Kidney tubule cell (primary cell): ENCODE measurements at regions not wholly inside any gene's neighbourhood (a gene's known extent, or its start where the extent isn't known, plus 50 kb on each side); places are given as distances from the start of the nearest gene placed in this dataset.

Experiments
- DNase-seq: peaks from one replicate; pipeline ENCODE4 v3.0.0-alpha.2; 2018; ENCODE audit warnings: low spot score

DNA sequence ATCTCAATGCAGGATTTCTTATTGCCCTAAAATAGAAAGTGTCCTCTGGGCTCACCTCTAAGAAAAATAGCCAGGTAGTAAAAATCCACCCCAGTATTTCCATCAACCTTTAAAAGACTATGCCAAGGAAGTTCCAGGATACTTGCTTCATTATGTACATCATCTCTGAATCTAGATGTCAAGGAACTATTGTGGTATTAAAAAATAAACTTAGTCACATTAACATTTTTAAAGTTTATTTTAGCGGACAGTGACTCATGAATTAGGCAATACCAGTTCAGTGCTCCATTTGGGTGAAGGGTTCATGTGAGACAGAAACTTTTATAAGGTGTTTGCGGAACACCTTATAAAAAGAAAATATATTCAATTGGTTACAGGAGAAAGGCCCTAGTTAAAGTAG, 209.2 kb downstream of the ADAM29 start:
- DNase-seq: peak; percentile 2

DNA sequence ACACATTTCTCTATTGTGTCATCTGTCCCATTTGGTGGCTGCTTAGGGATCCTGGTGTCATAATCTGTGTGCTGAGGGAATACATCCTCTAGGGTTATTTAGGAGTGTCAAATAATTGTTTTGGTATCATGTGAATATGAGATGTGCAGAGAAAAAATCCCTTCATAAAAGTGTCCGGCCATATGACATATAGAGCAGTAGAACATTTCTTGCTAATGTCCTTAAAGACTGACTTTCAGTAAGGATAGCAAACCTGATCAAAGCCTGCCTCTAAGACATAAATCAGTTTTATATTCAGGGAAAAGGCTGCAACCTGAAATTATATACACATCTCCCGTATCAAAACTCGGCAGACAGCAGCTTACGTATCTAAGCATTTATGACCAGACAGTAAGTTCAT, 211.6 kb downstream of the ADAM29 start:
- no peak for DNase-seq

DNA sequence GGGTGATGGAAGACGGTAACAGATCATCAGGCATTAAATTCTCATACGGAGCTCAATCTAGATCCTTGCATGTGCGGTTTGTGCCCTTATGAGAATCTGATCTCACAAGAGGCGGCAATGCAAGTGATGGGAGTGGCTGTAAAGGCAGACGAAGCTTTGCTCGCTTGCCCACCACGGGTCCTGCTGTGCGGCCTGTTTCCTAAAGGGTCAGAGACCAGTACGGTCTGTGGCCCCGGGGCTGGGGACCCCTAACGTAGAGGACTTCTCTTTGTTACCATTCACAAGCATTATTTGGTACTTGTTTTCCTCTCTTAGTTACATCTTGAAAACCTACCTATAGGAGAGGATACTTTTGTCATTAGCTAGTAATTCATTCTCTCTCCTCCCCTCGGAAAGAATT, 221.0 kb downstream of the ADAM29 start:
- DNase-seq: no peak

DNA sequence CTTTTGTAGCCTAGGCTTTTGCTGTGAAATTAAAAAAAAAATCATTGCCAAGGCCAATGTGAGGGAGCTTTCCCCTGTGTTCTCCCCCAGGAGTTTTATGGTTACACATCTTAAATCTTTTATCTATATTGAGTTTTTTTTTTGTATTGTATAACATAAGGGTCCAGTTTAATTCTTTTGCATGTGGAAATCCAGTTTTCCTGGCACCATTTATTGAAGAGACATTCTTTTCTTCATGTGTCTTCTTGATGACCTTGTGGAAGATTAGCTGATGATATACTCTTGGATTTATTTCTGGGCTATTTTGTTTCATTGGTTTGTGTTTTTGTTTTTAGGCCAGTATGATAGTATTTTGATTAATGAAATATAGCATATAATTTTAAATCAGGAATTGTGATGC, 225.0 kb downstream of the ADAM29 start:
- DNase-seq: no peak

DNA sequence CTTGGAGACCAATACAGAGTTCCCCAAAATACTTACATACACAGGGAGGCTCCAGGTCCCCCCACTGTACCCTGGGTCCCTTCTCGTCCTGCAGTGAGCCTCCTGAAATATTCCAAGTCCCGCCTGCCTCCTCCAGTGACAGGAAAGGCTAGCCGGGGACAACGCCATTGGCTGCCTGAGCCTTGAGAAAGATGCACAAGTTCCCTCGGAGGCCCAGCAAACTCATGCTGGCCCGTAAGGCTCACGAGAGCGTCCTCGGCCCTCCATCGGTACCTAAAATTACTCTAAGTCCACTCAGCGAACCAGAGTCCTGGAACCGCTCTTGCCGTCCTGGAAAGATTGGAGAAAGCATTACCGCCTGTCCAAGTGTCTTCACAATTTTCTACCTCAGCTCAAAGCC, 228.6 kb downstream of the ADAM29 start:
- no peak for DNase-seq

DNA sequence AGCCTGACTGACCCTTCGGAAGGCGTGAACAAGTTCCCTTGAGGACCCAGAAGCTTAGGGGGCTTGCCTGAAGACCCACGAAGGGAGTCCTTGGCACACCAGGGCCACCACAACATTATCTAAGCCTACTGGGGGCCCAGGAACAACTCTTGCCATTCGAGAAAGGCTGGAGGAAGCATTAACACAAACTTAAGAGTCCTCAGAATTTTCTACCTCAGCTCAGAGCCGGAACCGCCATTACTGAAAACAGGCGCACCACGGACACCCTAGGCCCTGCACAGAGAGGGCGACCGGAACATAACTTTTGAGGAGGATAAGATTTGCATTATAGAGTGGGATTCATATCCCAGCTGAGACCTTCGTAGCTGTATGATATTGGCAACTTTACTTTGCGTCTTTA, 229.1 kb downstream of the ADAM29 start:
- no peak for DNase-seq

DNA sequence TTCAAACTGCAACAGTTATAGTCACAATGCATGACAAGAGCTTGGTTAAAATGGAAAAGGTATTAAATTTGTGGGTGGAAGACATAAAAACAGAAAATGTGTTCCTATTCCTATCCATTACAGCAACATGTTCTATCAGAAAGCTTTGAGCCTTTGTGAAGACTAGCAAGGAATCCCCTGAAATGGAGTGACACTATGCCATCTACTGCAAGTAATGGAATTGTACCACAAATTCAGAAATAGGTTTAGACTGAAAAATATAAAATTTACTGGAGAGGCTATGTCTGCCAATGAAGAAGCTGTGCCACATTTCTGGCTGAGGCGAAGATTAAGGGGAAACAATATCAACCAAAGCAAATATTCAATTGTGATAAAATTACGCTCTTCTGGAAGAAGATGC, 247.9 kb downstream of the ADAM29 start:
- DNase-seq: no peak

DNA sequence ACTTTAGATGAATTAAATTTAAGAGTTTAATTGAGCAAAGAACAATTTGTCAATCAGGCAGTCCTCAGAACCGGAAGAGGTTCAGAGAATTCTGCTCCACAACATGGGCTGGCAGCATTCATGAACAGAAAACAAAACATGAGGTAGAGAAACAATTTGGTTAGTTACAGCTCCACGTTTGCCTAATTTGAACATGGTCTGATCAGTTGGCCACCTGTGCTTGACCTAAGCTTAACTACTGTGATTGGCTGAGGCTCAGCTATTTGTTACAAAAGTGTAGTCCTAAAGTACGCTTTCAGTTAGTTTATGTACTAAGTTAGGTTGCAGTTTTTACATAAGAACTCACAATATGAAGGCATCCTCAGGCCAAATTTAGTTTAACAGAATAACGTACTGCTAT, 258.6 kb downstream of the ADAM29 start:
- no peak for DNase-seq

DNA sequence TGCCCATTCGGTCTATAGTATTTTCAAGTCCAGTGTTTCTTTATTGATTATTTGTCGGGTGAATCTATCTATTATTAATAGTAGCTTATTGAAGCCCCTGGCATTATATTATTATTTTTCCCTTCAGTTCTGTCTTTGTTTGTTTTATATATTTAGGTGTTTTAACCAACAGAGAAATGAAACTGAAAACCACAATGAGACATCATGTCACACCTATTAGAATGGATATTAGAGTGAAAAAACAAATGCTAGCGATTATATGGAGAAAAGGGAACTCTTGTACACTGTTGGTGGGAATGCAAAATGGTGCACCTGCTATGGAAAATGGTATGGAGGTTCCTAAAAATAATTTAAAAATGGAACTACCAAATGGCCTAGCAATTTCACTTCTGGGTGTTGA, 272.5 kb downstream of the ADAM29 start:
- DNase-seq: no peak

DNA sequence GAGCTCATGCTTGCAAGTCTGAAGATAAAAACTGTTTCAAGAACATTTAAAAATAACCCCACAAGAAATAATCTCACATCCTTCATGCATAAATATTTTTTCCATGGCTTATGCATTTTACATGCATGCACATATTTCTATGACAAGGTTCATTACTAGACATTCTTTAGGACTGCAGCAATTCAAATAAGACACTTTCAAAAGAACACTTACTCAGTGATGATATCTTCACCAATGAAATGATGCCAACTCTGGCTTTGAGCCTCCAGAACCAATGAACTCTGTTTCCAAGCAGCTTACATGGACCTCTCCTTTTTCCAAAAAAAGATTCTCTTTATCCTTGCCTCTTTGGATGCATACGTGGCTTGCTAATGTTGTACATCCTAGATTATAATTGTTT, 279.9 kb downstream of the ADAM29 start:
- DNase-seq: no peak

DNA sequence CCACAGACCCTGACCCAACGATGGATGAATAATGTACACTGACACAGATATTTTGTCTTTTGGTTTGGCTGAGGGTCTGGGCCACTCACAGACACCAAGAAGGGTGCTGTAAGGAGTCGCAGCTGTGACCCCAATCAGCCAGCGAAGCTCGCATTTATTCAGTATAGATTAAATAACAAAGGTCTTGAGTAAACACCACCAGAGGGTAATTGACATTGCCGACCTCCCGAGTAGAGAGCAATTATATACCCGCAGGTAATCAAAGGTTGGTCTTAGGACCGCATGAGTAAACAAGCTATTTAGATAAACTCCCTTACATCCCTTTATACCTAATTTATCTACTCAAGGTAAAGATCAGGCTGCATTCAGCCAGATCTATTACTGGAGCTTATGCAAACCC, 297.1 kb downstream of the ADAM29 start:
- no peak for DNase-seq

DNA sequence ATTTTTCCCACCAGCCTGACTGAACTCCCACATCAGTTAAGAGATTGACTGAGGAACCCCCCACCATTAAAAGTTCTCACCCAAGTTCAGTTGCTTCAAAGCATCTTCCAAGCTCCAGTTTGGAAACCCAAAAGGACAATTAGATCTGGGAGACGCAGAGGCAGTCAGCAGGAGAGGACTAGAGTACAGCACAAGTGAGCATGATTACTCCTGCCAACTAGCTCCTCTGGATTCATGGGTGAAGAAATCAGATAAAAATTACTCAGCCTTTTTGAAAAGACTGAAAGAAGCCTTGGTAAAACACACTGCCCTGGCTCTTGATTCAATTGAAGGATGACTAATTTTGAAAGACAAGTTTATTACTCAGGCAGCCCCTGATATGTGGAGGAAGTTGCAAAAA, 297.5 kb downstream of the ADAM29 start:
- DNase-seq: no peak

DNA sequence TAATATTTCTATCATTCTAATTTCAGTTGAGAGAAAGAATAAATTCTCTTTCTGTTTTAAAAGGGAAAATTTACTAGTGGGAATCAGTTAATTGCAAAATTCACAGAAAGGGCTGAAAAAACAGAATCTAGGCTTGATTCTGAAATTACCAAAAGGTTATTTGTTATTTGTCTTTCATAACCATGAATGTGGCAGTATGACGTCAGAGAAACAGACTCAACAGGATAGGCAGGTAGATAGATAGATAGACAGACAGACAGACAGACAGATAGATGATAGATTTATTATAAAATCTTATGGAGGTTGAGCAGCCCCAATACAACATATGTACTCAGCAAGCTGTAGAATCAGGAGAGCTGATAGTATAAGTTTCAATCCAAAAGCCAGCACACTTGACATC, 311.0 kb downstream of the ADAM29 start:
- DNase-seq: no peak

DNA sequence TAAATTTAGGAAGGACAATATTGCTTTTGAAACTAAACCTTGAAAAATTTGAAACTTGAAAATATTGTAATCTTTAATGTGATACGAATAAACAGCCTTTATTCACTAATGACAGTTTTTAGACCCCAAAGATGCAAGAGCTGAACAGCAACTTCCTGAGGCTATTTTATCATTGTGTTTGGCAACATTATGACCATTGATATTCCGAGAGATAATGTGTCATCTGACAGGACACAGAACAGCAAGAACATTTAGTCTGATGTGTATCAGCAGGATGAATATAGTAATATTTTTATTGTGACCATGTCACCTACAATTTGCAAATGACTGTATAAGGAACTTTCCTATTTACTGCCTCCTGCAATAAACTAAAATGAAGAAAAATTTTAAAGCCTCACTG, 316.0 kb downstream of the ADAM29 start:
- no peak for DNase-seq

DNA sequence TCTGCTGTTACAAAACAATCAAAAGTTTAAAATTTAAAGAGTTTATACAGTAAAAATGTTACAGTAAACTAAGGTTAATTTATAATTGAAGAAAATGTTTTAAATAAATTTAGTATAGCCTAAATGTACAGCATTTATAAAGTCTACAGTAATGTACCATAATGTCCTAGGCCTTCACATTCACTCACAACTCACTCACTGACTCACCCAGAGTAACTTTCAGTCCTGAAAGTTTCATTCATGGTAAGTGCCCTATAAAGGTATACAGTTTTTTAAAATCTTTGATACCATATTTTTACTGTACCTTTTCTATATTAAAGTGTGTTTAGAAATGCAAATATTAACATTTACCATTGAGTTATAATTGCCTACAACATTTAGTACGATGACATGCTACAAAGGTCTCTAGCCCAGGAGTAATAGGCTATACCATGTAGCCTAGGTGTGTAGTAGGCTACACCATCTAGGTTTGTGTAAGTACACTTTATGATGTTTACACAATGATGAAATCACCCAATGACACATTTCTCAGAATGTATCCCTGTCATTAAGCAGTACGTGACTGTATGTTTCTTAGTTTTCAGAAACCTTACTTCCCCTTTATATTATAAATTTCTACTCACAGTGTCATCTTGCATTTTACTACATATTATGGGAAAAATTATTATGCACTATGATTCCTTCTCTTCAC, 320.8 kb downstream of the ADAM29 start:
- DNase-seq: peak; percentile 10

DNA sequence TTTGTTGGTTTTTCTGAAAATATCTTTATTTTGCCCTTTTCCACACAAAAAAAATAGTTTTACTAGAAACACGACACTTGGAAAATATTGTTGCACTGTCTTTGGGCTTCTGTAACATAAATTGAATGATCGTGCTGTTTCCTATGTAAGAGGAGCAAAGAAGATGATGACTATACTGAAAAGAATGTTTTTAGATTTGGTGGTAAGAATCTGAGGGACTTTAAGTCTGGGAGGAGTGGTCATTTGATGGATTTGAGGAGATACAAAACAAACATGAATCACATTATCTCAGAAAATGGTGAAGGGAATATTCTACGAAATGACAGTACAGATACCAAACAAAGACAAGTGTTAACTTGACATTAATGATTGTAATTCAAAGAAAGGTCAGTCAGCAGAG, 328.8 kb downstream of the ADAM29 start:
- DNase-seq: no peak

DNA sequence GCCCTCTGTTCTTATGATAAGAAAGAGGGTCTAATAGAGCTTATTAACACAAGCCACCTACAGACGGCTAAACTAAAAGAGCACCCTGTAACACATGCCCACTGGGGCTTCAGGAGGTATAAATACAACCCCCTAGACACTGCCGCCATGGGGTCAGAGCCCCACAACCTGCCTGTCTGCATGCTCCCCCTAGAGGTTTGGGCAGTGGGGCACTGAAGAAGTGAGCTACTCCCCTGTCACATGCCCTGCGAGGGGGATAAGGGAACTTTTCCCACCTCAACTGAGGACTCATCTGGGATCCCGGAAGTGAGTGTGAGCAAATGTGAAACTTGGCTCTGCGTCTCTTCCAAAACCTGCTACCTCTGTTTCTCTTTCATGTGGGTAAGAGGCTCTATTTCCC, 334.5 kb downstream of the ADAM29 start:
- no peak for DNase-seq

DNA sequence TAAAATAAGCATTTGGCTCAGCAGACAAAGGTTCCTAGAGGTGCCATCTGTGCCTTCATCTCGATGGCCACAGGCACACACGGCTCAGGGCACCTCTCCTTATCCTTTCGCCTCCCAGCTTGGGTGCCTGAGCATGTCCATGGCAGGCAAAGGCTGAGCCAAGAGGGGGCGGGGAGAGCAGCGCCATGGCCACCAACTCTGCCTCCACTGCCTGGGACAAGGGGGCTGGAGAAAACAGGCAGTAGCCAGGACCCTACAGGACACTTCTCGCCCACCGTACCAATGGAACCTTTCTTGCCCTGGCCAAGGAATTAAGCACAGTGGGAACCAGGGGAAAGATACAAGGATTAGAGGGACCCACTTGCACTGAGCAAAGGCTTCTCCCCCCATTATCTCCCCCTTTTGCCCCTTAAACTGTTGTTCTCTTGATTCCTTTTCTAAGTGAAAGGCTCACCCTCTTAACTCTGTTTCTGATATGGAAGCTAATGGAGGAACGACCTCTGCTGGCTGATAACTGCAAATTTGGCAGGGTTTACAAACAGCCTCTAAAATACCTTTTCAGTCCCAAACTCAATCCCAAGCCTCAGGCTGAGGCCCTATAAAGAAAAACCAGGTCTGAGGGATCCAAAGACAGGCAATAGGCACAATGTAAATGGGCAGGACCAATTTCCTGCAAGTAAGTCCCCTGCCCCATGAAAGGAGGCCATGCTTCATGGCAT, 335.2 kb downstream of the ADAM29 start:
- no peak for DNase-seq

DNA sequence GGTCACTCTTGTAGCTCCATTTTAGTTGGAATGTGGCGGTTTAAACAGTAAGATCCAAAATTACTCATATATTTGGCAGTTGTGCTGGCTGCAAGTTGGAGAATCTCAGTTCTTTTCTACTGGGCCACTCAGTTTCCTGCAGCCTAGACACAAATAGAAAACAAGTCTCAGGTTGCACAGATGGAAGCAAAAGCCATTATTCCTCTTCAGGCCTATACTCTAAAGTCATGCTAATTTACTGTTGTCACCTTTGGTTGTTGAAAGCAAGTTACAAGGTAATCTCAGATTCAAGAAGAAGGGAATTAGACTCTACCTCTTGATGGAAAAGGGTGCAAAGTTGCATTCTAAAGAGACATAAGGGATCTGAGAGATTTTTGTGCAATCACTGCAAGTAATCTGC, 345.4 kb downstream of the ADAM29 start:
- no peak for DNase-seq

DNA sequence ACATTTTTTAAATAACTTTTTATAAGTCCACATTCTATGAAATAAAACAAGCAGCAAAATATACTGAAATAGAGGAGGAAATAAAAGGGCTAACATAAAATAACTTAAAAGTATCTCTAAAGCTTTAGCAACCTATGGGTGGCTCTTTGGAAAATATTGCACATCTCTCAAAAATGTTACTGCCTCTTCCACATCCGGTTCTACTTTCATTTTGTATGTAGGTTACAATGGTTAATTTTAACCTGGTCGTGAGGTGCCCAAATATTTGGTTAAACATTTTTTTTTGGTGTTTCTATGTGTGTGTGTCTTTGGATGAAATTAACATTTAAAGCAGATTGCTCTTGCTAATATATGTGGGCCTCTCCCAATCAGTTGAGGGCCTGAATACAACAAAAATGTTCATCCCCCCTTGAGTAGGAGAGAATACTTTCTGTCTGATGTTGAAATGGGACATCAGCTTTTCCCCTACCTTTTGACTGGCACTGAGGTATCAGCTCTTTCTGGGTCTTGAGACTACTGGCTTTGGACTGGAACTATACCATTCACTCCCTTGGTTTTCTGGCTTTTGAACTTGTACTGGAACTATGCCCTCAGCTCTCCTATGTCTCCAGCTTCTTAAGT, 353.0 kb downstream of the ADAM29 start:
- DNase-seq: peak; percentile 31

DNA sequence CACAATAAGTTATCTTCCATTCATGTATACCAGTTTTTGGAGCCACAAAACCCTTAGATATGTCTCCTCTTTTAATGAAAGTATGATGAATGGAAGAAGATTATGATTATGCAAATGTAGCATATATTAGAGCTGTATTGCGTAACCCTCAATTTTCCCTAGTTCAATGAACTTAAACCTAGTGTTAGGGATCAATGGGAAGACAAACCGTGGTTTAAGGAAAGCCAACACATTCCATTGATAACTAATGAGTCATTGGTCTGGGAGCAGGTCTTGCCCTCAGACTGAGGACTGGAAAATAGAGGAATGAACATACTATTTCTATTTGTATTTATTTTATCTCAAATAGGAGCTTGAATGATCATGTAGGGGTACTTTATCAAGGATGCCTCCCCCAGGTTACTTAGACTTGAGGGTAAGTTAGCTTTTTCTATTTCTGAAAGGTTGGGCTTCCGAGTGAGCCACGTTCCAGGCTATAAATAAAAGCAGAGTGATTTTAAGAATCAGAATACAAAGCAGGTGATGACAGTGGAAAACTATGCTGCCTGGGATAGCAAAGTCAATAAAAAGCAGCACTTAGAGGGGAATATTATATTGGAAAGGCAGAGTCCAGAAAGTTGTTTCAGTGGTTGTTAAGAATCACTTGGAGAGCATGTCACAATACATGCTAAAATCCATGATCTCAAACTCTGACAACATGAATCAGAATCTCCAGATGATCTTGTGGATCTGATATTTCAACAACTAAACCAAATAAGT, 356.0 kb downstream of the ADAM29 start:
- peak; percentile 84 for DNase-seq

DNA sequence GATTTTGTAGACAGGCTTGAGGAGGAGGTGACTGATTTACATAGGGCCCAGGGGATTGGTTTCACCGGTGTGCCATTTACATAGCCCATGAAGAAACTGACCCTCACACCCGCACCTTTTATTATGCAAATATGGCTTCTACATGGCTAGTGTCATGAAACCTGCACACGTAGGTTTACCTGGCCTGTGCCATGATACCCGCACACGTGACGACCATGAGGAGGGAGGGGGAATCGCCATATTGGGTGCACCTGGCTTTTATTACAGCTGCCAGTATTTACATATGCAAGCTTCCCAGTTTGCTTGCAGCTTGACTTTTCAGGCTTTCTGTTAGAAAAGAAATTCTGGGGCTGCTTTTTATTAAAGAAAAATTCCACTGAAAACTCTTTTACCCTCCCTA, 359.7 kb downstream of the ADAM29 start:
- no peak for DNase-seq

DNA sequence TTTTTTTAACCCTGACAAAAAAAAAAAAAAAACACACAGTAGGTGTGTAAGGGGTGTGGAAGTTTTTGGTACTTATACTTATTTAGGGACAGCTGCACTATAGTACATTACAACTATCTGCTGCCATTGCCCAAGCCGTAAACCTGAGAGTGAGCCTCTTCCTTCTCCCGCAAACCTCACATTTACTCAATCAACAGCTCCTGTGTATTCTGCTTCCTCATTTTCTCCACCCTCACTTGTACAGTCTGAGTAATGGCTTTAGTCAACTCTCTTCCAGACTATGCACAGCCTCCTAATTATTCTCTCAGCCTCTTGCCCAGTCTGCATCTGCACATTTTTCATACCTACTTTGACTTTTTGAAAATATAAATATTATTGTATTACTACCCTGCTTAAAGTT, 362.0 kb downstream of the ADAM29 start:
- no peak for DNase-seq
